ENCODE measurements at regions not wholly inside any gene's neighbourhood (a gene's known extent, or its start where the extent isn't known, plus 50 kb on each side); places are given as distances from the start of the nearest gene placed in this dataset.

DNA sequence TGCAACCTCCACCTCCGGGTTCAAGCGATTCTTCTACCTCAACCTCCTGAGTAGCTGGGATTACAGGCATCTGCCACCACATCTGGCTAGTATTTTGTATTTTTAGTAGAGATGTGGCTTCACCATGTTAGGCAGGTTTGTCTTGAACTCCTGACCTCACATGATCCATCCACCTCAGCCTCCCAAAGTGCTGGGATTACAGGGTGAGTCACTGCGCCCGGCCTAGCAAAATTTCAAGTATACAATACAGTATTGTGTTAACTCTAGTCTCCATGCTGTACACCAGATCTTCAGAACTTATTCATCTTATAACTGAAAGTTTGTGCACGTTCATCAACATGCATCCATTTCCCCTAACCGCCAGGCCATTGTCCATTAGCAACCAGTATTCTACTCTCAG is 115.1 kb upstream of the MDGA2 start:
- peaks cover 0 to 2% of the 10 kb centered on the region in 2 donors for H3K9me3 Mint-ChIP-seq
- H3K4me3 Mint-ChIP-seq: no peak overlapping the region
- H3K4me1 Mint-ChIP-seq: no peaks in the 10 kb centered on the region
- no peak overlapping the region for H3K27ac Mint-ChIP-seq
- DNase-seq (no peak), ATAC-seq (replicated peaks) (no peak)
- no peaks in the 10 kb centered on the region for H3K27me3 Mint-ChIP-seq
- no peaks in the 10 kb centered on the region for H3K36me3 Mint-ChIP-seq

DNA sequence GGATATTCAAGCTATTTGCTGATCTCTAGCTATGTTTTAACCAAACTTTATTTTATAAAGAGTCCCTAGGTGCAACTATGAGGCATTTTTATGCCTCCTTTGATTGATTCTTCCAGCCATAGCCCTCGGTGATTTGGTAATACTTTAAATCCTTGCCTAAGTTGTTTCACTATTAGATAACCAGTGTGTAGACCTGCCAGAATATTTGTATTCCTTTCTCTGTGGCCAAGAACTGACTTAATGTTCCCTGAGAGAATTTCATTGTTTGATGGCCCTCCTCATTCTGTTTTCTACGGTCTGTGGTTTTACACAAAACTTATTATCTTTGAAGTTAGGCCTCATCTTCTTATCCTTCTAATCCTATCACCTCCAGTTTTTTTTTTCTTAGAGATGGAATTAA is 109.7 kb upstream of the MDGA2 start:
- Mint-ChIP-seq H3K27ac (no peak overlapping the region), H3K27me3 (no peaks in the 10 kb centered on the region), H3K9me3 (peaks cover 0 to 1% of the 10 kb centered on the region in 2 donors), H3K4me1 (no peaks in the 10 kb centered on the region), H3K4me3 (no peak overlapping the region), H3K36me3 (no peaks in the 10 kb centered on the region)
- DNase-seq: no peak
- ATAC-seq (replicated peaks): no peak

DNA sequence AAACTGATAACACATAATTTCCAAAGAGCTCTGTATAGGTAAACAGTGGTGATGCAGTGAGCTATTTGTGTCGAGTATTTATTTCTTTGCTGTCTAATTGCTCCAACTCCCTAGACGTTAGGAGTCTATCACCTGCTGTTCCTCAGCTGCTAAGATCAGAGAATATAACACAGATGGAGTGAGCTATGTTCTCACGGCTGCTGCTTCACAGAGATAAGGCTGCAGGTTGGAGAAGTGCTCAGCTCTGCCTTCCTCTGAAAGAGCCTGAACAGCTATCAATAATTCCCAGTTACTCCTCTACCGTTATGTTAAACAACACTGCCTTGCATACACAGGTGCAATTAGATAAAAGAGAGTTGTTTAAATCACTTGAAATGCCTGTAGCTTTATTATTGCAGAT is 103.2 kb upstream of the MDGA2 start:
- H3K4me3 Mint-ChIP-seq: no peak overlapping the region
- no peaks in the 10 kb centered on the region for H3K36me3 Mint-ChIP-seq
- H3K9me3 Mint-ChIP-seq: peaks cover 0 to 1% of the 10 kb centered on the region in 2 donors
- ATAC-seq (replicated peaks) (no peak), DNase-seq (no peak)
- H3K27me3 Mint-ChIP-seq: no peaks in the 10 kb centered on the region
- no peaks in the 10 kb centered on the region for H3K4me1 Mint-ChIP-seq
- H3K27ac Mint-ChIP-seq: no peak overlapping the region

DNA sequence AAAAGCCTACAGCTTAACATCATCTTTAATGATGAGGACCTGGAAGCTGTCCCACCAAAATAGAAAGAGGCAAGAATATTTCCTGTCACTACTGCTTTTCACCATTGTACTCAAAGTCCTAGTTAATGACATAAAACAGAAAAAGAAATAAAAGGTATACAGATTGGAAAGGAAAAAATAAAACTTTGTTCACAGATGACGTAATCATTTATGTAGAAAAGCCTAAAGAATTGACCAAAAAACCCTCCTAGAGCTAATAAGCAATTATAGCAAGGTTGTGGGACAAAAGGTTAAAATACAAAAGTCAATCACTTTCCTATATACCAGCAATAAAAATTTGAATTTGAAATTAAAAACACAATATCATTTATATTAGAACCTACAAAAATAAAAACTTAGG is 97.2 kb upstream of the MDGA2 start:
- no peaks in the 10 kb centered on the region for H3K36me3 Mint-ChIP-seq

DNA sequence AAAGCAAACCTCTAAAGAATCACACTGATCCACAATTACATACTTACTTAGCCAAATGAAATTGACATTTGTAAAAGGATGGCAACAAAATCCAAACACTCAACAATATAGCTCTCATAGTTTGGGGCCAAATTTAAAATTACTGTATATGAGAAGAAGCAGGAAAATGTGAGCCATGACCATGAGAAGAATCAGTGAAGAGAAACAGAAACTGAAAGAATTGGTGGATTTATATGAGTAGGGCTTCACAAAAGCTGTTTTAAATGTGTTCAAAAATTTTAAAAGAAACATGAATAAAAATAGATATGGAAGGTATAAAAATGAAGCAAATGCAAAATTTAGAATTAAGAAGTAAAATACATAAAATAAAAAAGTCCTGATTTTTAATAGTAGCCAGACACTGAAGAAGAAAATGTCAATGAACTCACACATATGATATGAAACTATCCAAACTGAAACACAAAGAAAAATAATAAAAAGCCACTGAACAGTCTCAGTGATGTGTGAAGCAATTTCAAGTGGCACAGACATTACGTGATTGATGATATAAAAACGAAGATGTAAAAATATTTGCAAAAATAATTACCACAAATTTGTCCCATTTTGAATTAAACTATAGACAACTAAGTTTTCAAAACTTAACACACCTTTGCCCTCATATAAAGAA is 87.9 kb upstream of the MDGA2 start:
- no peaks in the 10 kb centered on the region for H3K4me1 Mint-ChIP-seq
- H3K9me3 Mint-ChIP-seq: peaks cover 0 to 9% of the 10 kb centered on the region in 2 donors
- no peak overlapping the region for H3K4me3 Mint-ChIP-seq
- no peak overlapping the region for H3K27ac Mint-ChIP-seq
- H3K36me3 Mint-ChIP-seq: no peaks in the 10 kb centered on the region
- ATAC-seq (replicated peaks) (no peak), DNase-seq (no peak)
- no peaks in the 10 kb centered on the region for H3K27me3 Mint-ChIP-seq

More for the DNA sequence above, 97.2 kb upstream of the MDGA2 start:
- DNase-seq: no peak
- Mint-ChIP-seq H3K27me3 (no peaks in the 10 kb centered on the region), H3K4me1 (no peaks in the 10 kb centered on the region), H3K4me3 (no peak overlapping the region), H3K9me3 (peaks cover 0 to 6% of the 10 kb centered on the region in 2 donors), H3K27ac (no peak overlapping the region)
- ATAC-seq (replicated peaks): no peak

DNA sequence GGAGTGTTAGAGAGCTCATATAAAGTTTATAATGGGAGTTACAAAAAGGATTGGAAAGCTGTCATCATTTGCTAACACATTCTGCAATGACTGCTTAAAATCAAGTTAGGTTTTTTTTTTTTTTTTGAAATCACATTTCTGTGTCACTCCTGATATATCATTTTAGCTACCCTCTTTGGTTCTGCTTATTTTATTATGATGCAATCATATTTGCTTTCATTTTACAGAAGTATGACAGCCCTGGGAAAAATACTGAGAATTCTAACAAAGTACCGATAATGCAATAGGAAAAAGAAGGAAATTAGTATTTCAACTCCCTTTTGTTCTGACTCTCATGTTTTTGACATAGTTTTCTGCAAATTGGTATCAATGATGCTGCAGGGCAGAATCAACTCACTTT is 71.6 kb upstream of the MDGA2 start:
- Mint-ChIP-seq H3K4me1 (no peaks in the 10 kb centered on the region), H3K27ac (no peak overlapping the region), H3K4me3 (no peak overlapping the region), H3K9me3 (no peaks in the 10 kb centered on the region), H3K36me3 (no peaks in the 10 kb centered on the region), H3K27me3 (no peaks in the 10 kb centered on the region)
- ATAC-seq (replicated peaks): no peak
- no peak for DNase-seq

DNA sequence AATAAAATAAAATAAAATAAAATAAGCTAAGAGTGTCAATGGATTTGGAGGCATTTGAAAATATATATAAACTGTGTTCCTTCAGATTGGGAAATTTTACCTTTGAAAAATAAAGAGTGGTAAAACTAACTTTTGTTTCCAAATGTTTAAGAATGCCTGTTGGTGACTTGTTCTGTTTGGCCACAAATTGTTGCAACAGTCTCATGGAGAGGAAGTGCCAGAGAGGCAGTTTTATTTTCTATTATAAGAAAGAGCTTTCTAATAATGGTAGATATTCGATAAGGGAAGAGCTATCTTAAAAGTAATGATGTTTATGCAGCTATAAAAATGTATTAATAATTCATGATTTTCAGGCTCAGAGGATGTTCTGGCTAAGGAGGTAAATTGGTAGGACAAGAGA is 68.8 kb upstream of the MDGA2 start:
- H3K4me3 Mint-ChIP-seq: no peak overlapping the region
- no peaks in the 10 kb centered on the region for H3K4me1 Mint-ChIP-seq
- H3K36me3 Mint-ChIP-seq: no peaks in the 10 kb centered on the region

DNA sequence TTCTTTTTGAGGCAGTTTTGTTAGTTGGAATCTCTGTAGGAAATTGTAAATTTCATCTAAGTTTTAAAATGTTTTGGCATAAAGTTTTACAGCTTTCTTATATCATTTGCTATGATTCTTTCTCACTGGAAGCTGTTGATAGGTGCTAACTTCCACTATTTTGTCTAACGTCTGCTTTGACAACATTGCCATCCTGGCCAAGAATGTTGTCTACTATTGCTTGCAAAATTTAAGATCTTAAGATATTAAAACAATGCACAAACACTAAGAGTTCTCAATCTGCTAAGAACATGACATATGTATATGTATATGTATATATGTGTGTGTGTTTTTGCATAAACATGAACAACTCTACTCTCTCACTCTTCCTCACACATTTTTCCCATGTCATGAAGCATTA is 64.1 kb upstream of the MDGA2 start:
- Mint-ChIP-seq H3K4me3 (no peak overlapping the region), H3K27me3 (no peaks in the 10 kb centered on the region), H3K36me3 (no peaks in the 10 kb centered on the region), H3K27ac (no peak overlapping the region), H3K4me1 (no peaks in the 10 kb centered on the region), H3K9me3 (no peaks in the 10 kb centered on the region)
- DNase-seq: no peak
- no peak for ATAC-seq (replicated peaks)

More for the DNA sequence above, 68.8 kb upstream of the MDGA2 start:
- no peak for DNase-seq
- no peak for ATAC-seq (replicated peaks)
- Mint-ChIP-seq H3K27ac (no peak overlapping the region), H3K27me3 (no peaks in the 10 kb centered on the region), H3K9me3 (no peaks in the 10 kb centered on the region)

DNA sequence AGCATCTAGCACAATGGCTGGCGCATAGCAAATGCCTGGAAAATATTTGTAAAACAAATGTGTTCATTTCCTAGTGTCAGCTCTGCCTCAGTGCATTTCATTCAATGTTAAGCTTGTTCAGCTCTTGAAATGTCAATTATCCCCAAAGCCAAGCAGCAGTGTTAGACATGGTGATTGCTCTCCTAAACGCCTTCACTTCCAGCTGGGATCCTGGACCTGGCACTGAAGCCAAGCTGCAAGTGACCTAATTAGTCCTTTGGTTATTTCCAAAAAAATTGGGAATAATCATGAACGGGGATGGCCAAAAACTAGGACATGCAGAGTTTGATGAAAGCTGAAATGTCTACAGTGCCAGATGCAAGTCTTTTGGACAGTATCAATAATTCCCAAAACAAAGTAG is 54.9 kb upstream of the MDGA2 start:
- H3K27ac Mint-ChIP-seq: no peak overlapping the region
- H3K4me3 Mint-ChIP-seq: no peak overlapping the region
- no peaks in the 10 kb centered on the region for H3K4me1 Mint-ChIP-seq
- no peaks in the 10 kb centered on the region for H3K27me3 Mint-ChIP-seq
- no peaks in the 10 kb centered on the region for H3K9me3 Mint-ChIP-seq
- ATAC-seq (replicated peaks): no peak
- no peaks in the 10 kb centered on the region for H3K36me3 Mint-ChIP-seq
- DNase-seq: no peak

All from stimulated activated naive B cell treated with anti-CD40 and anti-IgM and Interleukin-4, amounts not matched to agents 10 μg/mL and 1 μg/mL and 100 μg/mL, for 72 hours (primary cell).